ENCODE measurements at regions not wholly inside any gene's neighbourhood (a gene's known extent, or its start where the extent isn't known, plus 50 kb on each side); places are given as distances from the start of the nearest gene placed in this dataset.

DNA sequence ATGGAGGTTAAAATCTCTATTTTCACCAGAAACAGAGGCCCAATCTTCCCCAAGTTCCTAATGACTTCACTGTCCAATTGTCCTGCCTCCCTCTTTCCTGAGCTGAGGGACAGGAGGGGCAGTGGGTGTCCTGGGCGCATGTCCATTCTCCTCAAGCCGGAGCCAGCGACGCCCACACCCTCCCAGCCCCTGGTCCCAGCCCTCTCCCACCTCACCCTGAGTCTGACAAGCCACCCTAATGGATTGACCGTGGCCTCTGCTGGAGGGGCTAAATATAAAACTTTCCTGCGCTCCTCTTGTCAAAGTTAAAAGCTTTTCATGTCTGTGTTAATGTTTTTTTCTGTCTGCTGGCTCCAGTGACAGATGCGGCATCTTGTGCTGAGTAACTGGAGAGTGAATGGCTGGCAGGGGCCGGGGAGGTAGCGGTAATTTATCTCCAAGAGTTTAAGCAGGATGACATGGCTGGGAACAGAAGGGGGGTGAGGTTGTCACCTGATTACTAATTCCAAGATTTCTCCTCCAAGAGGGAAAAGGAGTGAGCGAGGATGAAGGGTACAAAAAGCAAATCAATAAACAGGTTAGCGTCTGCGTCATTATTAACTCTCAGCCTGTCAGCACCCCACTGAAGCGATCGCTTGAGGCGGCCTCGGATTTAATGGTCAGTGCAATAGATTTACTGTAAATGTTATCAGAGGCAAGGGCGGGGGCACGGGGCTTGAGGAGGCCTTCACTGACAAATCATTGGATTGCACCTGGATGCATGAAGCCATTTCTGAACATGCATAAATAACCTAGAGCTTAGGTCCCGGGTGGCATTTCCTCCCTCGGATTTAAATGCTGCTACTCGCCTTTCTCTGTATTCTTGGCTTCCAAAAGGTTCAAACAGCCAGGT, 118.1 kb upstream of the MAFB start:
- H3K4me3 ChIP-seq (ENCODE audit: low read depth, low read length), result no peak overlapping the region
- no peak for DNase-seq
- no peaks in the 10 kb centered on the region for H3K36me3 ChIP-seq
- H3K27me3 ChIP-seq, result peaks cover 29% of the 10 kb centered on the region
- TF ChIP-seq CTCF (IDR thresholded peaks at IDR 0.05; ENCODE audit: low read depth, low read length), result no peak
- H3K9me3 ChIP-seq, result no peaks in the 10 kb centered on the region
- H3K4me1 ChIP-seq, result no peaks in the 10 kb centered on the region

DNA sequence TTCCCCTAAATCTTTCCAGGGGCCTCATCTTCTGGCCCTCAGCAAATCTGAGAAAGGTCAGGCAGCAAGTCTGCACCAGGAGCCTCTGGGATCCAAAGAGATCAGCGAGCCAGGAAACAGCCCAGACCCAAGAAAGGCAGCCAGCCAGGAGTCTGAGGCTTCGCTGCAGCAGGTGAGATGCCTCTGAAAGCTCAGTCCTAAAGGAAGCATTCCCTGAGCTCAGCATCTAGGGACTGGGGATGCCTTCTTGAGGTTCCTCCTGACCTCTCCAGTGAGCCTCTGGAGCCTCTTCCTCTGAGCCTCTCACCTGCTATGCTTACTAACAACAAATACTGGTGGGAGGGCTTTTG, 118.8 kb upstream of the MAFB start:
- no peak for DNase-seq

GRCh38 chr20:40808936-40809335, 119.9 kb upstream of the MAFB start:
- H3K4me1 ChIP-seq, result no peaks in the 10 kb centered on the region
- TF ChIP-seq CTCF (IDR thresholded peaks at IDR 0.05; ENCODE audit: low read depth, low read length), result no peak
- no peaks in the 10 kb centered on the region for H3K9me3 ChIP-seq
- H3K36me3 ChIP-seq, result no peaks in the 10 kb centered on the region
- peaks cover 29% of the 10 kb centered on the region for H3K27me3 ChIP-seq
- no peak overlapping the region for H3K4me3 ChIP-seq (ENCODE audit: low read depth, low read length)
- DNase-seq, result no peak

More for the DNA sequence above, 118.8 kb upstream of the MAFB start:
- TF ChIP-seq CTCF (IDR thresholded peaks at IDR 0.05; ENCODE audit: low read depth, low read length), result no peak
- Histone ChIP-seq H3K9me3 (no peaks in the 10 kb centered on the region), H3K4me1 (no peaks in the 10 kb centered on the region), H3K4me3 (ENCODE audit: low read depth, low read length) (no peak overlapping the region), H3K27me3 (peaks cover 29% of the 10 kb centered on the region), H3K36me3 (no peaks in the 10 kb centered on the region)

DNA sequence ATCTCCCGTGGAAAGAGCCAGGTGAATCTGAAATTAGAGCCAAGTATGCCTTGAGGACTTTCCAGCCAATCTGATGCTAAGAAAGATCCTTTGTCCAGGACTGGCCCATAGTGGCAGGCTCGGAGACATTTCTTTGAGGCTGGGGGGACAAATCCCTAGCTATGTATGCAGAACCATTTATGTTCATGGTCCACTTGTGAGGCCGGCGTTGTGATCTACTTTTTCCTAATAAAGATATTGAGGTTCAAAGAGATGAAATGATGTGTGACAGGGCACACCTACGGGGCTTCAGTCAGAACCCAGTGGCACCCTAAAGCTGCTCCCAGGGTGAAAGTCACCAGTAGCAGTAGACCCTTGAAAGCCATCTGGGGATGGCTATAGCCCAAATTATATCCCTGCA, 120.3 kb upstream of the MAFB start:
- TF ChIP-seq CTCF (IDR thresholded peaks at IDR 0.05; ENCODE audit: low read depth, low read length), result no peak
- peaks cover 29% of the 10 kb centered on the region for H3K27me3 ChIP-seq
- H3K4me1 ChIP-seq, result no peaks in the 10 kb centered on the region
- DNase-seq, result no peak
- no peaks in the 10 kb centered on the region for H3K36me3 ChIP-seq
- H3K9me3 ChIP-seq, result no peaks in the 10 kb centered on the region
- no peak overlapping the region for H3K4me3 ChIP-seq (ENCODE audit: low read depth, low read length)

DNA sequence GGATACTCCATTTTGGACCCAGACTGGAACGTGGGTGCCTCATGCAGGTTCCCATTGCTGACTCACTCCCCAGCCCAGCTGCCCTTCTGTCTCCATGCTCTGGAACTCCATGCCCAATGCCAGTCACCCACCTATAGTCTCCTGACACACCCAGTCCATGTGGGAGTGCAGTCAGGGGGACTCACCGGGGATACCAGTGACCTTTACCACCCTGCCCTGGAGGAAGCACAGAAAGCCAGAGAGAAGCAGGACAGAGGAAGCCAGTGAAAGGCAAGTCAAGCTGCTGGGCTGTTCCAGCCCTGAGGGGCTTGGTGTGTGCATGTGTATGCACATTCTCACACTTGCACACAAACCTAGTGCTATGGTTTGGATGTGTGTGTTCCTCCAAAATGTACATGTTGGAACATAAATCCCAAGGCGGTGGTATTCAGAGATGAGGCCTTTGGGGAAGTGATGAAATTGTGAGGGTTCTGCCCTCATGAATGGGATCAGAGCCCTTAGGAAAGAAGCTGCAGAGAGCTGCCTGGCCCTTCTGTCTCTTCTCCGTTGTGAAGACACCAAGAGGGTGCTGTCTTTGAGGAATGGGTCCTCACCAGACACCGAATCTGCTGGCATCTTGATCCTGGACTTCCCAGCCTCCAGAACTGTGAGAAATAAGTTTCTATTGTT, 121.4 kb upstream of the MAFB start:
- H3K27me3 ChIP-seq, result peaks cover 29% of the 10 kb centered on the region
- H3K36me3 ChIP-seq, result no peaks in the 10 kb centered on the region
- no peak for DNase-seq
- H3K4me1 ChIP-seq, result no peaks in the 10 kb centered on the region
- no peaks in the 10 kb centered on the region for H3K9me3 ChIP-seq
- no peak overlapping the region for H3K4me3 ChIP-seq (ENCODE audit: low read depth, low read length)
- no peak for TF ChIP-seq CTCF (IDR thresholded peaks at IDR 0.05; ENCODE audit: low read depth, low read length)

DNA sequence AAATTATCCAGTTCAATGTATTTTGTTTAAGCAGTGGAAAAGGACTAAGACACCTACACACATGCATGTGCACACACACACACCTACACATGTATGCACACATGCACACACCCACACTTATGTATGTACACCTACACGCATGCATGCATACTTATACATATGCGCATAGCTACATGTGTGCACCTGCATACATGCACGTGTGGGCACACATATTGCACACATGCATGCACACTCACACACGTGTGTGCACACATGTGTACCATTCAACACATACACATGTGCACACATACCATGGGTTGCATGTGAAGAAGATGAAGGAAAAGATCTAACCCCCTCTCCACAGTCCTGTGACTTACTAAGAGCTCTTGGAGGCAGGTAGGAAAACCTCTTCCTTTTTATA, 122.0 kb upstream of the MAFB start:
- no peak for TF ChIP-seq CTCF (IDR thresholded peaks at IDR 0.05; ENCODE audit: low read depth, low read length)

More for the DNA sequence above, 122.0 kb upstream of the MAFB start:
- H3K9me3 ChIP-seq, result no peaks in the 10 kb centered on the region
- no peak for DNase-seq
- no peaks in the 10 kb centered on the region for H3K36me3 ChIP-seq
- no peaks in the 10 kb centered on the region for H3K4me1 ChIP-seq
- H3K4me3 ChIP-seq (ENCODE audit: low read depth, low read length), result no peak overlapping the region
- peaks cover 29% of the 10 kb centered on the region for H3K27me3 ChIP-seq
